ENCODE measurements at regions not wholly inside any gene's neighbourhood (a gene's known extent, or its start where the extent isn't known, plus 50 kb on each side); places are given as distances from the start of the nearest gene placed in this dataset.

DNA sequence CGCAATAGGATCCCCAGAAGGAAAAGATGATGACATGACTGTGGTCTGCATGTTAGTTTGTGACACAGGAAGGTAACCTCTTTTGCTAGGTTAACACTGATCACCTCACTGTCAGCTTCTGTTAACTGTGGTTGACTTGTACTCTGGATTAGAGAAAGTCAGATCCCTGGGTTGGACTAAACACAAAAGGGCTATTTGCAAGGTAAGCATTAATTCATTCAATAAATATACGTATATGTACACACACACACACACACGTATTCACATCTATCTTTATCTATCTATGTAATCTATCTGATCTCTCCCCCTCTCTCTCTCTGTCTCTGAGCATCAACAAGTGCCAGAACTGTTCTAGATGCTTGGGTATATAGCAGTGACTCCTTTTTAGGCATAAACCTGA lies 136.1 kb upstream of the SNX19 start:
- no peak for DNase-seq (ENCODE audit: low spot score)

DNA sequence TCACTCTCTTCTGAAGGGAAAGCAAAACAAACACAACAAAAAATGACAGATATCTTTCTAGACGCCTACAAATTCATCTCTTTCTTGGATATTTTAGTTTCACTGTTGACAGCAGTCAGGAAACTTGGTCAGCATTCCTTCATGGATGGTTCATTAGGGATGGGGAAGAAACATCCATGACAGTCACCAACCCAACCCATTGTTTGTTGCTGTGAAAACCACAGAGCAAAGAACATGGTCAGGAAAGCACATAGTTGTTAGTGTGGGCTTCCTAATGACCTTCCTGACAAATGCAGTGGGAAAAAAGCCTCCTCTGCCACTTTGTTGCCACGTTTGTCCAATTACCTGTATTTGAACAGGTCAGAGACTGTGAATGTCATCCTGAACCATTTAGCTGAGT lies 139.8 kb upstream of the SNX19 start:
- no peak for DNase-seq (ENCODE audit: low spot score)

DNA sequence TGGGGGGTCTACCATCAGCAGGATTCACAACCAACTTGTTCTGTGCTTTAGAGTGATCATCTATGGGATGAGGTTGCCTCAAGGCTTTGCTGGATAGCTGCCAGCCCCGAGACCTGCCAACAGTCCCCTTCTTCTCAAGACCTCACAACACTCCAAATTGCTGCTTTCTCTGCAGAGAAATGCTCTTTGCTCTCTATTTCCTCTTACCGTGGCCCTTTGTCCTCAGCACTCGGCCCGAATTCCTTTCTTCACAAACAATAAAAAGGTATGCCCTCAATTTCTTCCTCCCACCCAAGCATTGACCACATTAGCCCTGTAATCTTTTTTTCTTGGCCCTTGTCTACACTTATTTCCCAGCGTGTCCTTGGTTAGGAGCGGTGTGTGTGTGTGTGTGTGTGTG lies 147.4 kb upstream of the SNX19 start:
- DNase-seq (ENCODE audit: low spot score) = no peak

DNA sequence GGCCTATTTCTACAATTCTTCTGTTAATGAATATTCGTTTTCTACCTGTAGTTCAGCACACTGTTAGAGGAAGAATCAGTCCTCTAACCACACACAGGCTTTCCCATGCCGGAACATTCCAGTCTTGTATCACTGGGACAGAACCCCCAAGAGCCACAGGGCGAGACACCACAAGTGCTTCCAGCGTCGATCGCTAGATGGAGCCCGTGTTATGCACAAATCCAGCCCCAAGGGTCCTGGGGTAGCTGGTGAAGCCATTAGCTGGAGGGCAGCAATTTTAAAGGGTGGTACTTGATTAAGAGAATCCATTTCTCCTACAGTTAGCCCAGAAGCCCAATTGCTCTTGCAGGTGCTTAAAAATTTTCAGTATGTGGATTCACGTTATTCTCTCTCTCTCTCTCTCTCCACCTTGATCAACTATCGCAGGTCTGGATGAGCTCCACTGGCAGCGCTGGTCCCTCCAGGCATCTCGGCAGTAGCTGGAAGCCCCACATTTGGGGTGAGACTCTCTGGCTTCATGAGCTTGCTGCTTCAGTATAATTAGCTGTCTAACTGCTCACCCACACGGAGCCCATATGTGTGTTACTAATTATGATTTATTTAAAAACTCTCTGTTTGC lies 148.2 kb upstream of the SNX19 start:
- DNase-seq (ENCODE audit: low spot score) = peak; percentile 12

DNA sequence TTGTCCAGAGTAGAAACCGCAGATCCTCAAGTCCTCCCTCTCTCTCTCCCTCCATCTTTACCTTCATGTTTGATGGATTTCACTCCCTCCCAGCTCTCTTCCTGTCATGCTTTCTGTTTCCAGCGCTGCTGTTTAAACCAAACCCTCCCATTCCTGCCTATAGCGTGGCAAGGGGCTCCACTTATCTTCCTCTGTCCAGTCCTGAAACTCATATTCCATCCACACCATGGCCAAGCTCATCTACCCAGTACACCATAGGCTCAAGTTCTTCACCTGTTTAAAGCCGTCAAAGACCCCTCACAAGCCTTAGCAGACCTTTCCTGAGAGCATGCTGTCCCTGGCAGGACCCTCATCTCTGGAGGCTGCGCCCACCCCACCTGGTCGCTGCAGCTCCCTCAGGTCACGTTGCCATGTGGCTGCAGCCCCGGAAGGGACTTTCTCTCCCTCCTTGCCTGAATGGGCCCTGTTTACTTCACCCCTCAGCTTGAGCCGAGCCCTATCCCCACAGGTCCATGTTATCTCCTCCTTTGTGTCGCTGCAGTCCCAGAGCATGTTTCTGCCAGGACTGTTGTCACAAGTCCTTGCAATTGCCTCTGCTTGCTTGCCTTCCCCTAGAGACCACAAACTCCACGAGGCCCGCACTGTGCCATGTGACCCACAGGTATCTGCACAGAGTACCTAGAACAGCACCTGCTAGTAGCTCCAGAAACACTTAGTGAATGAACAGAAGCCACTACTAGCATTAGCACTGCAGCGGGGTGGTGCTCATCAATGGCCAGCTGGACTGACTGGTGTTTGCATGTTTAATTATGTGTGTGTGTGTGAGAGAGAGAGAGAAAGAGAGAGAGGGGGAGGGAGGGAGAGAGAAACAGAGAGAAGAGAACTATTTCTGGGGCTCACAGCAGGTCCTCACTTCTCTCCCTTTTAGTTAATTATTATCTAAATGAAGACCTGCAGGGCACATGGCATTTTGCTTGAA lies 149.4 kb upstream of the SNX19 start:
- no peak for DNase-seq (ENCODE audit: low spot score)

DNA sequence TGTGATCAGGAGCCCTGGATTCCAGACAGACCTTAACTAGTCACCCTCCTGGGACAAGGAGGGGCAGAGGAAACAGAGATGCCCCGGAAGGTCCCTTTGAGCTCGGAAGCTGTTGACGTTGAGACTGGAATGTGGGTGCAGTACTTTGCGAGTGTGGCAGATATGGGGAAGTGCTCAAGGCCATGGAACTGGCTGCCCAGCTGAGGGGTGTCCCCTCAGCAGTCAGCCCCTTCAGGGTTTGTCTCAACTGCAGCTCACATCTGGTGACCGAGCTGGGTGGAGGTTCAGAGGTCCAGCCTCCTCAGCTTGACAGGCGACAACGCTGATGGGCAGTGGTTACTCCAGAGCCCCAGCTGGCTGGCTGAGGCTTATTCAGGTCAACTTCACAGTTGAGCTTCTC lies 150.3 kb upstream of the SNX19 start:
- DNase-seq (ENCODE audit: low spot score) = no peak

DNA sequence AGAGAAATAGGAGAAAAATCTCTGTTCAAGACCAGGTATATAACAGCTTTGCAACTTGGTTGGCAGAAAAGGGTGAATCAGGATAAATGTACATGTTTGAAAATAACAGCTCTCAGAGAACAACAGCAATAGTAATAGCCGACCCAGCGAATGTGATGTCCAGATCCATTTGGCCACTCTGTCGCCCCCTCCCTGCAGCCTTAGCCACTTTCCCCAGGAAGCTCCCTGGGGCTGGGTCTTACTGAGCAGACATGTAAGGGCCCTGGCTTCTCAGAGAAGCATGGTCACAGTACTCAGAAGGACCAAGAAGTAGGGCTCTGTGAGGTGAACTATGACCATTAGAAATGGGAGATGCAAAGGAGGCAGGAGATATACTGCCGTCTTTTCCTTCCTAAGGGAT lies 154.1 kb upstream of the SNX19 start:
- DNase-seq (ENCODE audit: low spot score) = no peak

DNA sequence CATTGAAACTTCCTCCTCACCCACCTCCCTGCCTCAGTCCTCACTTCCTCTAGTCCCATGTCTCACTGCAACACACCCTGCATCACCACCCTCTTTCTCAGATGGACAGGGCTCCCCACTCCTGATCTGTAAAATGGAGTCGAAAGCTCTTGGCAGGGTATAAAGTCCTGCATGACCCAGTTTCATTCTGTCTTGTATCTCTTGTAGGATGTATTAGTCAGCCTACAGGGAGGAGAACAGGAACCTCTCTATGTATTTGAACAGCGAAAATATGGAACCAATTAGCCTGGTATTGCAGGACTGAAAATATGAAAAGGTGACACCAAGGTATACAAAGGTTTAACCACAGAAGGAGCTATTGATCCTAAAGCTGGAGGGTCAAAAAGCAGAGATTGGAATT lies 156.9 kb upstream of the SNX19 start:
- DNase-seq (ENCODE audit: low spot score) = no peak

DNA sequence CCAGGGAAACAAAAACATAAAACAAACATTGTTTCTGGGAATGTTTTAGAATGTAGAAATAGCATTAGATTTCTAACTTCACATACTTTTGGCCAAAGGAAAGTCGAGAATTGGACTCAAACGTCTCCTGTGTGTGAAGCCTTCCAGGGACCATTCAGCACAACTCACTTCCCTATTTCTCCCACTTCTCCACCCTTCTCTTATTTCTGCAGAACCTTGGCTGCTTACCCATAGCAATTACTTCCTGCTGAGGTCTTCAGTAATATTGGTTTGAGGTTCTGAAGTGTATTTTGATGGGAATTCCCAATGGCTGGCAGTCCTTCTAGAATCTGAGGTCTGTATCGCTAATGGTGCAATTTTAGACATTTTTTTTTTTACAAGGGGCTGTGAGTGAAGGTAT lies 158.3 kb upstream of the SNX19 start:
- no peak for DNase-seq (ENCODE audit: low spot score)

DNA sequence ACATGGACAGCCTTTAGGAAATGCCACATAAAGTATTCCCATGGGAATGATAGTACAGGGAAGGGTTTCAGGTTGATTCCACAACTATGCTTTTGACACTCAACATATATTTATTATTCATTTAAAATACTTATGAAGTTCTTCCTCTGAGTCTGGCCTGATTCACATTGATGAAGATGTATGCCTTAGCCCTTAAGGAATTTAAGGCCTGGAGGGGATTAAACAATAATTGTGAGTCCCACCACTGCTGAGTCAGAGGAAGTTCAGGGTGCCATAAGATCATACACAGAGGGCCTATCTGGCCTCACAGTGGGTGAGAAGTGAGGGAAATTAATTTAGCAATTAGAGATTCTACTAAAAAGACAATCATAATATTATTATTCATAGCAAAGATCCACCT lies 161.1 kb upstream of the SNX19 start:
- DNase-seq (ENCODE audit: low spot score) = no peak

DNA sequence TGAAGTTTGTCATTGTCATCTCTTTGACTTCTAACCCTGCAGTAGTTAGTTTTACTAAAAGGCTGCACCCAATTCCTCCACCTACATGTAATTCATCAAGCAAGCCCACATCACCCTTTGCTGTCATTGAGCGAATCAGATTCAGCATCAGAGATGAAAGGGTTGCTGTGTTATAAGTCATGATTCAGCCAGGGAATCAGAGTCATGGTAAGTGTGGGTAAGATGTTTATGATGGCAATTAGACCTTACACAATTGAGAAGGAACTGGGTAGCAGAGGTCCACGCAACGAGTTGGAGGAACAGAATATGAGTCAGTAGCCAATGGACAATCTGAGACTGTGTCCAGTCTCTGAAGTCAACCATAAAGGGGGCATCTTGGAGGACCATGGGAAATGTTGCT lies 162.8 kb upstream of the SNX19 start:
- no peak for DNase-seq (ENCODE audit: low spot score)

DNA sequence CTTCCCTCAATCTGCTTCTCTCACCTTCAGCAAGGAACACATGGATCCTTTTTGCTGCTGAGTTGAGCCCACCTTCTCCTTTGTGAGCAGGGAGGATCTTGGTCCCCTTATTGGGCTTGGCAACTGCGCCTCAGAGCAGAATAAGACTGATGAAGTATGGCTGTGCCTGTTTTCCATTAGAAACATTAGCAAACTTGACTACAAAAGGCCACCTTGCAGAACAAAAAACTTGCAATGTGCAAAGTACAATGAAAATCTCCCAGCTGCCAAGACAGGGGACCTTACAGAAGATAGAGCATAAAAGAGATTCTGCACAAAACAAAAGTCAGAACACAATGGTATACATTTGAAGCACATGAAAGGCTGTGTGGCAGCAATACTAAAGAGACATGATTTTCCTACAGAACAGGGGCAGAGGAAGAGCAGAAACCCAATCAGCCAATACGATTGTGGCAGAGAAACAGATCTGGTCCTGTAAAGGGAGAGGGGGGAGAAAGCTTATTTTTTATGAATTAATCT lies 173.5 kb upstream of the SNX19 start:
- DNase-seq (ENCODE audit: low spot score) = no peak

DNA sequence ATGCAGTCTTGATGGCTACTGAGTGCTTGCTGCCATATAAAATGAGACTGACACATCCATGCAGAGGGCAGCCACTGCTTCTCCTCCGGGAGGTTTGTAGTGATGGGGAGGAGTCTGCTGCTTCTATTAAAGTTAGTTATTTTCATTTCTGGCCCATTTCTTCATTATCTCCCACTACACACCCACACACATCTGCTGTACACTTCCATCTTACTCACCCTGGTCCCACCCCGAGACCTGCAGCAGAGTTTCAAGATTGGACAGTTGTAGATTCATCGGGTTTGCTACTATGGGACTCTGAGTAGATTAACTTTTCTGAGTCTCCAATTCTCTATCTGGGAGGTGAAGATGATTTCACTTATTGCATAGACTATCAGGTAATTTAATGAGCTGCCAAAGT lies 176.2 kb upstream of the SNX19 start:
- no peak for DNase-seq (ENCODE audit: low spot score)

DNA sequence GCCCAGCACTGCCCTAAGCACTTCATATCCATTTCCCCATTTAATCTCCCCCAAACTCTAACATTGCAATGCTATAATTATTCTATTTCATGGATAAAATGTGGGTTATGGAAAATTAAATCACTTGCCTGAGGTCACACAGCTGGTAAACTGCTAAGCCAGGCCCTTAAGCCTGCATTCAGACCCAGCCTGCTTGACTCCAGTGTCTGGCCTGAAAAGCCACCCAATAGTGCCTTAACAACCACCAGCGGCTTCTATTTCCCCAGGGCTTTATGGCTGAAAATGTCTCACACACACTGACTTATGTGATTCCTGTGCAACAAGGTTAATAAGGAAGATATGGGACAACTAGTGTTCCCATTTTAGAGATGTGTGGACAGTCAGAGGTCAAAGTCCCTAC lies 178.5 kb upstream of the SNX19 start:
- no peak for DNase-seq (ENCODE audit: low spot score)

DNA sequence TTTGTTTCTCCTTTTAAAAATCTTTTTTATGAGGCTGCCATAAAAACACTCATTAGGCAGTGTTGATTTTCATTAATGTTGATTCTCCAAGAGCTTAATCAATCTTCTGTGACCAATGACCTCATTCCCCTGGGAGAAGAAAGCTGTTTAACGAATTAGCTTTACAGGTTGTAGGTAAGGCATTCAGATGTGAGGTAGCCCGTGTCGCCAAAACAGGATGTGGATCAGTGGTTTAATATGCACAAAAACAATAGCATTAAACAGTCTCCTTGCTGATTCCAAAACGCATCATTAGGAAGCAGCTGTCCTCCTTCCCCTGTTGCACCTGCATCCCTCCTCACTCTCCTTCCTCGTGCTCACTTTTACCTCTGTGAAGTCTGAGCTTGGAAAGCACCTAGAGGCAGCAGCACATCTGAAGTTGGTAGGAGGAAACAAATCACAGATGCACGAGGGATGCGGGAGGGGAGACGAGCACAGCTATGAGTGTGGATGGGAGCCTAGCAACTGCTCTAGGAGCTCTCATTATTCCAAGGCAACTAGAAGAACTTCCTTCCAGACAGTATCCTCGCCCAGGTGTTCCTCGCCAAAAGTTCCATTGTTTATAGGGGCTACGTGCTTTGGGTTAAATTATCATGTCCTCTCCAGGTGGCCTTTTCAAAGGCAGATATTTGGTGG lies 179.4 kb upstream of the SNX19 start:
- no peak for DNase-seq (ENCODE audit: low spot score)

DNA sequence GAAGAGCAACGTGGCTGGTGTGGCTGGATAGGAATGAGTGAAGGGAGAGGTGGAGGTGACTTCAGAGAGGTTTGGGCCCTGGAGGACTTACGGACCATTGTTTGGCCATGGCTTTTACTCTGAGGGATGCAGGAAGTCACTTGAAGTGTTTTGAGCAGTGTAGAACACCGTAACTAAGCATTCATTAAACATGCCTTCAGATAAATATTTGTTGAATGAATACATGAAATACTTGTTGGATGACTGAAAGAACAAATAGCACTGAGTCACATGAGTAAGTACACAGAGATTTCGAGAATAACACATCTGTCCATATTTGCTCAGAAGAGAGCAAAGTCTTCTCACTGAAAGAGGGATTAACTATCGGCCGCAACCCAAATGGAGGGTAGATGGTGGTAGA lies 182.7 kb upstream of the SNX19 start:
- no peak for DNase-seq (ENCODE audit: low spot score)

DNA sequence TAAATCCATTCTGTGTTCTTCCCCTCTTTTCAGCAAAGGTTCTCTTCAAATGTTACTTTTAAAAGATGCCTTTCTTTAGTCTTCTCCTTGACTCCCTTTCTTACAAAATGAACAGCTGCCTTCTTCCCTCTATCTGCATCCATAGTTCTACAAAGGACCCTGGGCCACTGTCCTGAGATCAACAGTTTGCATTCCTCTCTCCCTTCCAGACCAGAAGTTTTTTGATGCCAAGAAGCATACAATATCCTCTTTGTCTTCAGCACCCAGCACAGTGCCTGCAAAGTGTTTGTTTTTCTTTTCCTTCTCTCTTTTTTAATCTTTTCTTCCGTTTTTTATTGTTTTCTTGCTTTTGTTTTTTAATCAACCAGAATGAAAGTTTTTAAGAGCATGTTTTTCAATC lies 183.5 kb upstream of the SNX19 start:
- DNase-seq (ENCODE audit: low spot score) = no peak

DNA sequence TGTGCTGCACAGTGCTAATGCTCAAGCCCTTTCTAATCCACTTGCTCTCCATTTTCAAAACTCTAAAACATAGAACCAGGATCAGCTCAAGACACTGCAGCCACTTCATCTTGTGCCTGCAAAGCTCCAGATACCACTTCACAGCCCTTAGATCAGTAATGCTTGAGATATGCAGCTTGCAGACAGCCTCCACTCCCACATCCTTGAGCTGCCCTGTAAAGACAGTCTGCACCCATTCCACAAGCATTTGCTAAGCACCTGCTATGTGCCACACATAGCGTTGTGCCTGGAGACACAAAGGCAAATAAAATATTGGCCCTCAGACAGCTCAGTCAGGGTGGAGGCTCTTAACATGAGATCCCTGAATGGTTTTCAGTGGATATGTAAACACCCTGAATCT lies 192.5 kb upstream of the SNX19 start:
- DNase-seq (ENCODE audit: low spot score) = no peak

DNA sequence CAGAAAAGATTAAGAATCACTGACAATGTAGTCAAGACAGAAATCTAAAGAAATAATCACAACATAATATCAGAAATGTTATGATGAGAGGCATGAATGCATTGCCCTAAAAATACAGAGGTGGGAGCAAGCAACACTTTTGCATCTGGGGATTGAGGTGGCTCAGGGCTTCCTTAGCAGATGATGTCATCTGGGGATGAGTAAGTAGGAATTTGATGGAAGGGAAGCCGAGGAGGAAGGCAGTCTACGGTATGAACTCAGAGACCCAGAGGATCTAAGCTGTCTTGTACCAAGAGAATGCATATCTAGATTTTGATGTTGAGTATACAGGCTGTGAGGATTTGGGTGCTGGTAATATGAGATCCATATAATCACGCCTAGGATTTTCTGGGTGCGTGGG lies 193.0 kb upstream of the SNX19 start:
- DNase-seq (ENCODE audit: low spot score) = no peak

DNA sequence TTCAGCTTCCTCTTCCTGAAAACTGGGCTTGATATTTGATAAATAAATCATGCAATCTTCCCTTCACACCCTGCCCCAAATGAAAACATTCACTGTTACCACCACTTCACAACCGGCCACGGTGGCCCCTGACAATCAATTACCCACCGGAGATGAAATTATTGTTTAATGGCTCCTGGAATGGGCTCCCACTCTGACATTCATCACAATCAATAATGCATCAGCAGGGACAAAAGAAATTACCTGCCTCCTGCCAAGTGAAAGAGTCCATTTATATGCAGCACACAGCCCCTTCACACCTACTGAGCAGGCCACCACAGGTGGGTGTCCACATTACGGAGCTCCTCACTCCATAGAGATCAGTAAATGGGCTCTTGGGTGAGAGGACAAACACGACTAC lies 193.5 kb upstream of the SNX19 start:
- no peak for DNase-seq (ENCODE audit: low spot score)

DNA sequence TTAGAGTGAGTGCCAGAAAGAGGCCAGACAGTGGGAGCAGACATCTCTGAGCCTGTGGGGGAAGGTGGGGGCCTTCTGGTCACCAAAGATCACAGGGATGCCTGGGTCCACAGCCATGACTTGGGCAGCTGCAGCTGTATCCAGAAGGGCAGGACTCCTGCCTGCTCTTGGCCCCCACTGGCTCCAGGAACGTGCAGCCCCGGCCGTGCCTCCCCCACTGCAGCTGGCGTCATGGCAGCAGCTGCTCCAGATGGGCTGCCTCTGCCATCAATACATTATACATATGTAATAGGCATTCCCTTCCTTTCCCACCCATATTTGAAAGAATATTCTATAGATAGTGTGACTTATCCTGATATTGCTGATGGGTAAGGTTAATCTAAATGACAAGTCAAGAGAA lies 195.5 kb upstream of the SNX19 start:
- DNase-seq (ENCODE audit: low spot score) = no peak

DNA sequence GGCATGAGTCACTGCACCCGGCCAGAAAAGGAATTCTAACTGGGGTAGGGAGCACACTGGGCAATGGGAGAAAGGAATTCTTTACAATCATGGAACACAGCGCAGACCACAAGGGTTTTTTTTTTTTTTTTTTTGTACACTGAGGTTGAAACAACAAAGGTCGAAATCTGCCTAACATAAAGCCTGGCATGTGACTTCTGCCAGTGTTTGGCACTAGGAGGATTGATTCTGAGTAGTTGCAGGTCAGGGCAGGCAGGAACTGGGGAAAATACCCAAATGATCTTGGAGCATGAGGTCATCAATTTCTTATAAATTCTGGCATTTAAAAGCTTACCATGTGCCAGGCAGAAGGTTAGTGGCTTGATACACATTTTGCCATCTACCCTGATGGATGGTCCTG lies 202.0 kb upstream of the SNX19 start:
- DNase-seq (ENCODE audit: low spot score) = no peak

Measured in A172 (cell line).